Retinal pigment epithelial cell (primary cell): ENCODE measurements at regions not wholly inside any gene's neighbourhood (a gene's known extent, or its start where the extent isn't known, plus 50 kb on each side); places are given as distances from the start of the nearest gene placed in this dataset.
"Not testable (repeated sequence)": the region's sequence is repeated elsewhere in the genome, so short reads cannot be mapped to it uniquely, and the experiment has no call there.

Experiments used
- DNase-seq: peaks from one replicate; pipeline ENCODE4 v3.0.0-alpha.2; 2010; ENCODE audit warnings: low read depth
- H3K4me3 ChIP-seq: 2 replicates; pipeline ENCODE4 v1.5.1; 2011; ENCODE audit warnings: mild to moderate bottlenecking, low read length, control low read depth, moderate library complexity
- TF ChIP-seq, protein P1 (sequence below): conservative IDR thresholded peaks from 2 replicates; pipeline ENCODE4 v1.5.1; 2011; ENCODE audit warnings: low read depth, low read length, control low read depth, inconsistent platforms

DNA sequence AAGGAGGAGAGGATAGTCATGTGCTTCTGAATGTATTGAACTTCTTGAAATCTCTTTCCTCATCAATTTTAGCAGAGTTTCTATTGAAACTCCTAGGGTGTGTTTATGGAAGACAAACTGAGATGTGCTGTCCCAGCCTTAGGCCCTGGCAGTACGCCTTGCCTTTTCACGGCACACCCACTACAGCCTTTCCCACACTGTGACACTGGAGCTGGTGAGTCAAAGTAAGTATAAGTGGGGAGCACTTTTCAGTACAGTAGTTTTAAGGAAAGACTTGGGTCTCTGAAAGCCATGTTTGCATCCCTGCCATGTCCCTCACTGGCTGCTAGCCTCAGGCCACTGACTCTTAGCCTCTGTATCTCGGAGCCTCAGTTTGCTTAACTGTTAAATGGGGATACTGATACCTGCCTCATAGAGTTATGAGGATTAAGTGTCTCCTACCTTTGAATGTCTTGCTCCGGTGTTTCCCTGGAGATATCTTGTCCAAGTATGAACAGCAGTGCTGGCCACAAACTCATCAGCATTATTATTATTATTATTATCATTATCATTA lies 144.7 kb upstream of the CRHR1 start:
- no peak overlapping the region for H3K4me3 ChIP-seq
- no peak for DNase-seq
- TF ChIP-seq, protein P1, sequence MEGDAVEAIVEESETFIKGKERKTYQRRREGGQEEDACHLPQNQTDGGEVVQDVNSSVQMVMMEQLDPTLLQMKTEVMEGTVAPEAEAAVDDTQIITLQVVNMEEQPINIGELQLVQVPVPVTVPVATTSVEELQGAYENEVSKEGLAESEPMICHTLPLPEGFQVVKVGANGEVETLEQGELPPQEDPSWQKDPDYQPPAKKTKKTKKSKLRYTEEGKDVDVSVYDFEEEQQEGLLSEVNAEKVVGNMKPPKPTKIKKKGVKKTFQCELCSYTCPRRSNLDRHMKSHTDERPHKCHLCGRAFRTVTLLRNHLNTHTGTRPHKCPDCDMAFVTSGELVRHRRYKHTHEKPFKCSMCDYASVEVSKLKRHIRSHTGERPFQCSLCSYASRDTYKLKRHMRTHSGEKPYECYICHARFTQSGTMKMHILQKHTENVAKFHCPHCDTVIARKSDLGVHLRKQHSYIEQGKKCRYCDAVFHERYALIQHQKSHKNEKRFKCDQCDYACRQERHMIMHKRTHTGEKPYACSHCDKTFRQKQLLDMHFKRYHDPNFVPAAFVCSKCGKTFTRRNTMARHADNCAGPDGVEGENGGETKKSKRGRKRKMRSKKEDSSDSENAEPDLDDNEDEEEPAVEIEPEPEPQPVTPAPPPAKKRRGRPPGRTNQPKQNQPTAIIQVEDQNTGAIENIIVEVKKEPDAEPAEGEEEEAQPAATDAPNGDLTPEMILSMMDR = no peak

DNA sequence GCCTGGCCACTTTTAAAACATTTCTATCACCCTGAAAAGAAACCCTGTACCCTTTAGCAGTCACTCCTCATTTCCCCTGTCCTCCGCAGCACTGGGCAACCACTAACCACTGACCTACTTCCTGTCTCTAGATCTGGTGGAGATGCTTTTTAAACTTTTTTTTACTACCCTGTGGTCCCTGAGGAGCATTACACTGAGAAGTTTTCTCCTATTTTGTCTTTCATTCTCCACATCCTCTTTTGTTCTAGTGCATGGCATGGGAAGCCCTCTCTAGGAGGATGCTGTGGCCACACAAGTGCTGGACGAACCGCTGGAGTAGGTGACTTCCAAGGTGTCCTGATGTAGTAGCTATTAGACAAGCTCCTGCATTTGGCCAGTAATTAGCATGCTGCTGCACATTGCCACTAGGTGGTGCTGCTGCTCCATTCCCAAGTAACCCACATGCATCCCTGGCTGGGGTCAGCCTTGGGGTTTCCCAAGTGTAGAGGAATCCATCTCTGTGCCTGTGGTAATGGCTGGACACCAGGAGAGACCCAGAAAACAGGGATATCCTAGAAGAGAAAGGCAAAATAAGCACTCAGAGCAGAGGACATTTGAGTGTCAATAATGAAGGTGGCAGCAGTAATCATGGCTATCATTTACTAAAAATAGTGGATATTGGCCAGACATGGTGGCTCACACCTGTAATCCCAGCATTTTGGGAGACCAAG lies 143.8 kb upstream of the CRHR1 start:
- peak; percentile 38 for DNase-seq
- no peak overlapping the region for H3K4me3 ChIP-seq
- TF ChIP-seq, protein P1 = peak; percentile 99

DNA sequence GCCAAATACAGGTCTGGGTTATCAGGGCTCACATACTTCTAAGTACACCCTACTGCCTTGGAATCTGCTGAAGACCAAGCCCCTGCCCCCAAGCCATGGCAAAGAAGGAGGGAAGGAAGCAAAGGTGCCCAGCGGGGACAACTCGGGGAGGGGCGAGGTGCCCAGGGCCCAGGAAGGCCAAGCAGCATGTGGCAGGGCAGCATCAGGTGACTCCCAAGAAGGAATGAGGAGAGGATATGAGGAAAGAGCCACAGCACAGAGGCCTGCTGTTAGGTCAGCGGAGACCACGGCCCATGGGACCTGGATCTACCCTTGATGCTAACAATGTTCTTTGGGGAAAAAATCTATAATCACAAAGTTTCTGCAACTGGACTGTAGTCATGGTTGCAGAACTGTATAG lies 142.6 kb upstream of the CRHR1 start:
- TF ChIP-seq, protein P1 = no peak
- H3K4me3 ChIP-seq = no peak overlapping the region
- no peak for DNase-seq

DNA sequence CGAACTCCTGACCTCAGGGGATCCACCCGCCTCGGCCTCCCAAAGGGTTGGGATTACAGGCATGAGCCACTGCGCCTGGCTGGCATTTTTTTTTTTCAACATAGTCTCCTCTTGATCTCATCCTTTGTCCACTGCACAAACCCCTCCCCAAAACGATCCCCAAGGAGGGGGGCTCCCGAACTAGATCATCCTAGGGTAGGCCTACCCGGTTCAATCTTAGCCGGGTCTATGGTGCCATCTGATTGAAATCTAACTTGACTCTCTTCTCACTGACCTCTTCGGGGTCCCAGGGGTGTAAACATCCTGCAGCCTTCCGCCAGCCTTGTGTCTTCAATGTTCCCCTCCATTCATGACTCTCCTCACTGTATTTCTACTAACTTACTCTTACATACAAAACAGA lies 140.5 kb upstream of the CRHR1 start:
- no peak for DNase-seq
- H3K4me3 ChIP-seq = no peak overlapping the region
- TF ChIP-seq, protein P1 = no peak

DNA sequence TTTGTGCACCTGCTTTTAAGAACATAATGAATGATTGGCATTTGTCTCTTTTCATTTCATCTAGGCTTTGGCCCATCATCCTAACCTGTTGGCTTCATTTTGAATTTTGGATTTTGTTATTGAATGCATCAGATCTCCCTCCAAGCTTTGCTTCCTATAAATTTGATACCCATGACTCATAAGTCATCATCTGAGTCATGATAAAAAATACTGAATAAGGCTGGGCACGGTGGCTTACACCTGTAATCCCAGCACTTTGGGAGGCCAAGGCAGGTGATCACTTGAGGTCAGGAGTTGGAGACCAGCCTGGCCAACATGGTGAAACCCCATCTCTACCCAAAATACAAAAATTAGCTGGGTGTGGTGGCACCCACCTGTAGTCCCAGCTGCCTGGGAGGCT lies 139.5 kb upstream of the CRHR1 start:
- DNase-seq, H3K4me3 ChIP-seq: not testable (repeated sequence)

DNA sequence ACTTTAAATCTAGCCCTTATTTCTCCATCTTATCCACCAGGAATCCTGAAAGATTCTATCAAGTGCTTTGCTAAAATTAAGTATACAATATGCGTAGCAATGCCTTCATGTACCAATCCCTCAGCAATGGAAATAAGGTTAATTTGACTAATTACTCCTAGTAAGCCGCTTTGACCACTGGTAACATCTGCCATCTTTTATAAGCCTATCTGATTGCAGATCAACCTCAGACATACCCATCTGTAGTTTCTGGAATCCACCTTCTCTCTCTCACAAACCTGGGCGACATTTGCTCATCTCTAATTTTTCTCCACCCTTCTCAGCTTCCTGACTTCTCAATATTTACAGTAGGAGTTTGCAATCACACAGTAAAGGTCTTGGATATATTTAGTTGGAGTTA lies 138.8 kb upstream of the CRHR1 start:
- DNase-seq = no peak
- TF ChIP-seq, protein P1 = no peak
- H3K4me3 ChIP-seq = no peak overlapping the region

DNA sequence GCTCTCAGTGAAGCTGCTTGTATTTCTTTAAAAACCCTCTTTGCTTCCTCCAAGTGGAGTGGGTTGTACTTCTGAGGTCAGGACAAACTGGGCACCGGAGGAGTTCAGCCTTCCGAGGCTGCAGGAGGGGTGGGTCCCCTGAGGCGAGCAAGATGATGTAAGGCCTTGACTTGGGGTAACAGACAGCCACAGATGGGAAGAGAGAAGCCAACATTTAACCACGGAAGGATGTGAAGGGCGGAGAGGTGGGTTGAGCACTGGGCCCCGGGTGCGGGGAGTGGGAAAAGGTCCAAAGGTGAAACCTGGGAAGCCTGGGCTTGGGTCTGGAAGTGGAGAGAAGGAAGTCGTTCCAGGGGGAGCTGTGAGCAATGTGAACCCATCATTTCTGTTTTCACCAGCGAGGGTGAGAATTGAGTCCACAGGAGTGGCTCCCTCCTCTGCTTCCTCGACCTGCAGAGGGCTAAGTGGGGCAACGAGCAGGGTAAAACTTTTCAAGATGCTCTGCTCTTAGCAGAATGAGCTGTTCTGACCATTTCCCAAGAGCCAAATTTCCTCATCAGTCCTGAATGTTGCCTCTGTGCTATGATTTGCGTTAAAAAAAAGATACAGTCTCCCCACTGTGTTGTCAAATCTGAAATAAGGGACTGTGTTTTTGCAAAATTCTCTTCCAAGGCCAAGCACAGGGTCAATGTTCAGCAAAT lies 137.7 kb upstream of the CRHR1 start:
- no peak for DNase-seq
- TF ChIP-seq, protein P1 = no peak
- H3K4me3 ChIP-seq = no peak overlapping the region
